ENCODE measurements at regions not wholly inside any gene's neighbourhood (a gene's known extent, or its start where the extent isn't known, plus 50 kb on each side); places are given as distances from the start of the nearest gene placed in this dataset.

GRCh38 chr10:90213346-90213745 is 512.0 kb downstream of the KIF20B start:
- TF ChIP-seq CTCF (IDR thresholded peaks at IDR 0.05) (no peak), EZH2 (IDR thresholded peaks at IDR 0.05; ENCODE audit: borderline replicate concordance, insufficient read depth, low read depth, low read length, poor library complexity, severe bottlenecking) (no peak)

Data from B cell (primary cell).